Memory B cell (primary cell): ENCODE measurements at regions not wholly inside any gene's neighbourhood (a gene's known extent, or its start where the extent isn't known, plus 50 kb on each side); places are given as distances from the start of the nearest gene placed in this dataset.

Experiments used
- ATAC-seq: fragments of 150-1000 bp; cut with Tn5 transposase; 2 replicates; pipeline ENCODE4 v1.10.0; 2021; ENCODE audit warnings: low read depth, mild to moderate bottlenecking, moderate library complexity
- DNase-seq, 2 donors: peaks; one replicate each; pipeline ENCODE4 v3.0.0; 2022; ENCODE audit warnings: low spot score in 2 of 2
- H3K27ac Mint-ChIP-seq: one replicate; pipeline ENCODE4 v1.8.0; 2022; ENCODE audit warnings: mild to moderate bottlenecking, moderate library complexity, mixed read lengths
- H3K27me3 Mint-ChIP-seq: one replicate; pipeline ENCODE4 v1.8.0; 2022; ENCODE audit warnings: mixed read lengths
- H3K36me3 Mint-ChIP-seq: one replicate; pipeline ENCODE4 v1.8.0; 2022; ENCODE audit warnings: mild to moderate bottlenecking, mixed read lengths
- H3K4me1 Mint-ChIP-seq: one replicate; pipeline ENCODE4 v1.8.0; 2022; ENCODE audit warnings: mixed read lengths
- H3K4me3 Mint-ChIP-seq: one replicate; pipeline ENCODE4 v1.8.0; 2022; ENCODE audit warnings: mild to moderate bottlenecking, moderate library complexity, mixed read lengths
- H3K9me3 Mint-ChIP-seq: one replicate; pipeline ENCODE4 v1.8.0; 2022; ENCODE audit warnings: mixed read lengths

- H3K36me3 Mint-ChIP-seq: no peaks in the 10 kb centered on the region
- H3K27me3 Mint-ChIP-seq: no peaks in the 10 kb centered on the region
- H3K4me1 Mint-ChIP-seq: no peaks in the 10 kb centered on the region
- DNase-seq: no peak
- H3K4me3 Mint-ChIP-seq: no peak overlapping the region
- H3K27ac Mint-ChIP-seq: no peak overlapping the region
- no peak for ATAC-seq
- H3K9me3 Mint-ChIP-seq: peaks cover 2% of the 10 kb centered on the region
Observed at GRCh38 chr3:150096700-150097587, 126.2 kb upstream of the PFN2 start.

- DNase-seq (no peak), ATAC-seq (no peak)
- H3K27me3 Mint-ChIP-seq: peaks cover 5% of the 10 kb centered on the region
- H3K36me3 Mint-ChIP-seq: no peaks in the 10 kb centered on the region
- no peak overlapping the region for H3K27ac Mint-ChIP-seq
- H3K9me3 Mint-ChIP-seq: no peaks in the 10 kb centered on the region
- H3K4me3 Mint-ChIP-seq: no peak overlapping the region
- no peaks in the 10 kb centered on the region for H3K4me1 Mint-ChIP-seq
Observed at GRCh38 chr3:150094150-150094933, 123.6 kb upstream of the PFN2 start.

DNA sequence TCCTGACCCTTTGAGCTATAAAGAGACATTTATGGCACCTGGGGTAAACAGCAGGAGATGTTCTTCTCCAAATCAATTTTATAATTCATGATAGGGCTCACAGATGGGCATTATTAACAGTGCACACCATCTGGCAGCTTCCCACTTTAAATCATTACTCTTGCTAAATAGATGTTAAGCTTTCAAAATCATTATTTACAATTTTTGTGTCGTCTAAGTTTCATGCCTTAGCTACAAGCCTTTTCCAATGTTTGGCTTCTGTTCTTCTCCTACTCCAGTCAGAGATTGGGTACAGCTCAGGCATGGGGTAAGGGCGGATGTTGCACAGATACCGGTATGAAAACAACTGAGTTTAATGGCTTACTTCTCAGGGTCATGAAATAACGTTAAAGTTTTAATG, 120.9 kb upstream of the PFN2 start:
- no peak for DNase-seq
- Mint-ChIP-seq H3K27ac (no peak overlapping the region), H3K36me3 (no peaks in the 10 kb centered on the region)

DNA sequence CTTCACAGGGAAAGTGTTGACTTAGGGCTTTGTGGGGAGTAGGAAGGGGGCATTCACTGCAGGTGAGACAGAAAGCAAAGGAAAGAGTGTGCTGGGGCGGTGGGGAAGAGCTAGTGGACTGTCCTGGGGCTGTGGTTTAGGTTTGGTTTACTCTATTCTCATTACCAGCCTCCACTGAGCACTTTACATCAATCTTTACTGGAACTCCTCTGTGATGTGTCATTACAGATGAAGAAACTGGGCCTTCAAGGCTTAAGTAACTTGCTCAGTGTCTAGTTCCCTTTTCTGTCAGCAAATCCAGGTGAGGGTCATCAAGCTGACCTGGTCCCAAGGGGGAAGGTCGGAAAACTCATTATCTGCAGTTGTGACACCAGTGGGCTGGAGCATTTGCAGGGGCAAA, 120.2 kb upstream of the PFN2 start:
- DNase-seq (no peak), ATAC-seq (no peak)
- H3K4me3 Mint-ChIP-seq: no peak overlapping the region
- no peaks in the 10 kb centered on the region for H3K4me1 Mint-ChIP-seq
- H3K9me3 Mint-ChIP-seq: peaks cover 1% of the 10 kb centered on the region
- H3K36me3 Mint-ChIP-seq: no peaks in the 10 kb centered on the region
- no peak overlapping the region for H3K27ac Mint-ChIP-seq
- peaks cover 6% of the 10 kb centered on the region for H3K27me3 Mint-ChIP-seq

More for the DNA sequence above, 120.9 kb upstream of the PFN2 start:
- no peak overlapping the region for H3K4me3 Mint-ChIP-seq
- peaks cover 1% of the 10 kb centered on the region for H3K9me3 Mint-ChIP-seq
- no peak for ATAC-seq
- peaks cover 6% of the 10 kb centered on the region for H3K27me3 Mint-ChIP-seq
- no peaks in the 10 kb centered on the region for H3K4me1 Mint-ChIP-seq

DNA sequence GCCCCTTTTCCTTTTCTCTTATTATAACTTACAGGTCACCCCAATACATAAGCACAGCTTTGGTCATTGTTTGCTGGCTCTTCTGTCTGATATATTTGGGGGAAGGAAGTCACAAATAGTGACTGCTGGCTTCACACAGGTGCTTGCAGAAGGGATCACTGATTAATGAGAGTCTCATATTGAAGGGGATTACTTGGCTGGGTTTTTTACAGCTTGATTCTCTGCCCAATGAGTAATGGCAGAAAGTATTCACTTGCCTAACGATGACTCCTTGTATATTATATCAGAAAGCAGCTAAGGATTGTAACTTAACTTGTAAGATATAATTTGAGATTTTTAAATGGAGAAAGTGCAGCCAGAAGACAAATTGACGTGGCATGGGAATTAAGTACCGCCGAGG, 119.3 kb upstream of the PFN2 start:
- H3K36me3 Mint-ChIP-seq: no peaks in the 10 kb centered on the region
- H3K27me3 Mint-ChIP-seq: peaks cover 6% of the 10 kb centered on the region
- no peaks in the 10 kb centered on the region for H3K4me1 Mint-ChIP-seq
- no peak for ATAC-seq
- H3K9me3 Mint-ChIP-seq: peaks cover 1% of the 10 kb centered on the region
- no peak overlapping the region for H3K4me3 Mint-ChIP-seq
- no peak overlapping the region for H3K27ac Mint-ChIP-seq
- no peak for DNase-seq

DNA sequence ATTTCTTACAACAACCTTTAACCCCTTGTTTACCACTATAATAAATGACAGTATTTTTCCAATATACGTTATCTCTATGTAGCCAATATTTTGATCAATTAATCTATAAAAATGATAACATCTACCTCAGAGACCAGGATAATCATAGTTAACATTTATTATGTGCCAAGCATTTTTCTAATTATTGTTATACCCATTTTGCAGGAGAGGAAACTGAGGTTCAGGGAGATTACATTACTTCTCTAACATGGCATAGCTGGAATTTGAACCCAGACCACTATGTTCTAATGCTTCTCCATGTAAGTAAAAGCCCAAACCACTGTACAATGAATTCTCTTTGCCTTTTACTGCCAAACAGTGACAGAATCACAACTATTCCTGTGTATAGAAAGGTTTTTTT, 113.4 kb upstream of the PFN2 start:
- Mint-ChIP-seq H3K27me3 (peaks cover 6% of the 10 kb centered on the region), H3K4me1 (no peaks in the 10 kb centered on the region), H3K9me3 (peaks cover 1% of the 10 kb centered on the region), H3K36me3 (no peaks in the 10 kb centered on the region), H3K27ac (no peak overlapping the region), H3K4me3 (no peak overlapping the region)
- ATAC-seq: no peak
- no peak for DNase-seq

DNA sequence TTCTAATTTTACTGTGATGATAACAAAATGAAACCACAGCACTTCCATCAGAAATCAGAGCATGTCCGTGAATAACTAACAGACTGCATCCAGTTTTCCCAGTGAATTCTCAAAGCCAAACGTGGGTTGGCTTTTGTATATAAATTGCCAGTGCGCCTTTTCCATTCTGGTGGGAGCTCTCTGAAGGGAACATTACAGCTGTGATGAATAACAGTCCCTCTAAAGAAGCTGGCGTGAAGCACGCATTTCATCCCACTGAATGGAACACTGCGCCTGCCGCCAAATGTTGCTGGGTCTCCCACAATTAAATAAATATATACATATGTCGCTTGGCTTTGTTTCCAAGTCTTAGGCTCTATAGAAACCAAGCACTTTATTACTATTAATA, 113.0 kb upstream of the PFN2 start:
- no peak for DNase-seq
- Mint-ChIP-seq H3K4me1 (no peaks in the 10 kb centered on the region), H3K27ac (no peak overlapping the region), H3K27me3 (peaks cover 5% of the 10 kb centered on the region), H3K9me3 (peaks cover 1% of the 10 kb centered on the region), H3K4me3 (no peak overlapping the region), H3K36me3 (no peaks in the 10 kb centered on the region)
- no peak for ATAC-seq

DNA sequence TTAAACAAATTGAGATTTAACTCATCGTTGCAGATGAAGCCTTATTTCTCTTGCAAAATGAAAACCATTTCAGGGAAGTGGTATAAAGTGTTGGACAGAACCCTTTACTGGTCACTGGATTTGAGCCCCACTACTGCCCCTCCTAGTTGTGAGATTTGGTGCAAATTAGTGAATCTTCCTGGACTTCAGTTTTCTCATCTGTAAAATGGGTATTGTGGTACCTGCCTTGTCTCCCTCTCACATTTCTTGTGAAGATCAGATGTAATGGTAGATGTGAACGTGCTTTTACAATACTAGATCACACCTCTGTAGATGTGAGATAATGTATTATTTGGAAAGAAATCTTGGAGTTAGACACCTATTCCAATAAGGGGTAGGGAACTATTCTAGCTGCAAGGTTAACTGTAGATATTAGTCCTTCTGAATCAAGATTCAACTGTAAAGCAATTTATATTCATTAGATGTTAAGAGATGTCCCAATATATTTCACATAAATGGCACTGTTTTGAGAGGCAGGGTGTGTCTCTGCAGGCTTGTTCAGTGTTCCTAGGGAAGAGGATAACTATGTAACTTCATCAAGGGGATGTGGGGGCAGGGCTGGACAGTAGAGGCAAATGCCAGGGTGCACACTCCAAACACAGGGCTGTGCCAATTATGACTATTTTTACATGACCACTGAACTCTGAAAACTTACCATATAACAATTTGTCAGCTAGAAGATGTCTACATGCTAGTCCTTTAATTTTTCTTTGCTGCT, 112.4 kb upstream of the PFN2 start:
- no peaks in the 10 kb centered on the region for H3K36me3 Mint-ChIP-seq
- peaks cover 5% of the 10 kb centered on the region for H3K27me3 Mint-ChIP-seq
- ATAC-seq (no peak), DNase-seq (no peak)
- no peak overlapping the region for H3K4me3 Mint-ChIP-seq
- H3K4me1 Mint-ChIP-seq: no peaks in the 10 kb centered on the region
- H3K27ac Mint-ChIP-seq: no peak overlapping the region
- peaks cover 1% of the 10 kb centered on the region for H3K9me3 Mint-ChIP-seq

- DNase-seq (no peak), ATAC-seq (no peak)
- peaks cover 5% of the 10 kb centered on the region for H3K27me3 Mint-ChIP-seq
- H3K36me3 Mint-ChIP-seq: no peaks in the 10 kb centered on the region
- H3K9me3 Mint-ChIP-seq: peaks cover 2% of the 10 kb centered on the region
- H3K4me1 Mint-ChIP-seq: no peaks in the 10 kb centered on the region
- H3K27ac Mint-ChIP-seq: no peak overlapping the region
- no peak overlapping the region for H3K4me3 Mint-ChIP-seq
Observed at GRCh38 chr3:150081084-150081483, 110.4 kb upstream of the PFN2 start.

DNA sequence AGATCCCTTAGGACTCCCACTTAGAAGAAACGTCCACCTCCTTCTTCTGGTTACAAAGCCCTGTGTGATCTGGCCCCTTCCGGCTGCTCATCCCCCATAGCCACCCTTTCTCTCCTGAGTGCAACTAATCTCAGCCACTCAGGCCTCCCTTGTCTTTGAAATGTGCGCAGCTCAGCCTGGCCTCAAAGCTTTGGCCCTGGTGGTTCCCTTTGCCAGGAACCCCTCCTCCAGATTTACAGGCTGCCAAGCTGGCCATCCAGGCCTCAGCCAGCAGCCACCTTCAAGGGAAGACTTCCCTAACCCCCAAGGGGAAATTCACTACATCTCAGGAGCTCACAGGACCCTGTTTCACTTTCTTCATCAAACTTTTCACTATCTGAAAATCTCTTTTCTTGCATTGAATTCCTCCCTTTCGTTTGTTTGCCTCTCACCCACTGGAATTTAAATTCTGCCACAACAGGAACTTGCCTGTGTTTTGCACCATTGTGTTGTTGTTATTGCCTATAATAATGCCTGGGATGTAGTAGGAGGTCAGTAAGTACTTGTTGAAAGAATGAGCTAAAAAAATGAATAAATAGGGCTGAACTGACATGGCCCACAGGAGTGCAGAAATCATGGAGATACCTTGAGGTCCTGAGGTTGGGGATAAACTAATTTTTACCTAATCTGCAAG, 109.5 kb upstream of the PFN2 start:
- no peak for DNase-seq
- ATAC-seq: no peak
- peaks cover 5% of the 10 kb centered on the region for H3K27me3 Mint-ChIP-seq
- H3K27ac Mint-ChIP-seq: no peak overlapping the region
- H3K36me3 Mint-ChIP-seq: no peaks in the 10 kb centered on the region
- no peaks in the 10 kb centered on the region for H3K4me1 Mint-ChIP-seq
- peaks cover 2% of the 10 kb centered on the region for H3K9me3 Mint-ChIP-seq
- H3K4me3 Mint-ChIP-seq: no peak overlapping the region

- Mint-ChIP-seq H3K27me3 (peaks cover 1% of the 10 kb centered on the region), H3K4me3 (no peak overlapping the region), H3K27ac (no peak overlapping the region), H3K36me3 (no peaks in the 10 kb centered on the region), H3K4me1 (peaks cover 2% of the 10 kb centered on the region), H3K9me3 (peaks cover 2% of the 10 kb centered on the region)
- DNase-seq (no peak), ATAC-seq (no peak)
Observed at GRCh38 chr3:150079029-150079739, 108.5 kb upstream of the PFN2 start.

DNA sequence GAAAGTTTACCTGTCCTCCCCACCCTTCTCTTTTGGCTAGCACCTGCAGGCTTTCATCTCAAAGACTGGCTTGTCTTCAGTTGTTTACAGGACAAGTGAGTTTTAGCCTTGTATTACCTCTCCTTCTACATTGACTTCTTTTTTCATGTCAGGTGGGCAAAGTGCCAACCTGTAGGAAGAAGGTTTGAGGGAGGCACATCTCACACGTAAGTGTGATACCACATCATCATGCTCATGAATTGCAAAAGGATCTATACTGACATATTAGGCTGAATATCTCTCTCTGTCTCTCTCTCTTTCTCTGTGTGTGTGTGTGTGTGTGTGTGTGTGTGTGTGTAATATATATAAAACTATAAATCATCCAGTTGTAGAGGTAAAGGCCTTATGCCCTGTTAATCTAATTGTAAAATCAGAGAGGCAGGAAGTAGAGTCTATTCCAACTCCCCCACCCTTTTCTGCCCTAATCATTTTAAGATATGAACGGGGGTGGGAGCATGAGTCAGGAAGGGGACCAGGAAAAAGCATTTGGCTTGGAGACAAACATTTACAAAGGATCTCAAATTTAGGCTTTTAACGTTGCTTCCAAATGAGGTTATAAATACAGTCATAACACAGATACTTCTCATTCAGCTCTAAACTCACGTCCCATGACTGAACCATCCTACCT, 107.0 kb upstream of the PFN2 start:
- no peak for ATAC-seq
- Mint-ChIP-seq H3K36me3 (no peaks in the 10 kb centered on the region), H3K4me3 (no peak overlapping the region), H3K9me3 (peaks cover 2% of the 10 kb centered on the region), H3K27me3 (peaks cover 8% of the 10 kb centered on the region), H3K27ac (no peak overlapping the region), H3K4me1 (peaks cover 9% of the 10 kb centered on the region)
- no peak for DNase-seq

DNA sequence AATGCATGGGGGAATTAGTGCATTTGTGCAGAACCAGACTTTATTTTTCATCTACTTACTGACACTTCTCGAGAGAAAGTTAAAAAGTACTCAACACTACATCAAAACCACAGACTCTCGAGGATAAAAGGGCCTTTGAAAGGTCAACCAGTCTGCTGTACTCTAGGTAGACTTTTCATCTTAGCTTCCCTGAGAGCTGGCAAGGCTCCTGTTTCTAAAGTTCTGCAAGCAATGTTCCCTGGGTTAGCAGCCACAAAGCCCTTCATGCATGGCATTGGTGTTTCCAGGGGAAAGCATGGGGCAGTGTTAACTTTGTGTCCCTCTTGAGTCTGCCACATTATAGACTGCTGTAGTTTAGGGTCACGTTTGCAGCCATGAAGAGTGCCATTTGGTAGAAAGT, 106.4 kb upstream of the PFN2 start:
- Mint-ChIP-seq H3K4me3 (no peak overlapping the region), H3K4me1 (peaks cover 9% of the 10 kb centered on the region), H3K27me3 (peaks cover 8% of the 10 kb centered on the region), H3K9me3 (peaks cover 2% of the 10 kb centered on the region), H3K36me3 (no peaks in the 10 kb centered on the region), H3K27ac (no peak overlapping the region)
- DNase-seq (no peak), ATAC-seq (no peak)
